ENCODE measurements at regions not wholly inside any gene's neighbourhood (a gene's known extent, or its start where the extent isn't known, plus 50 kb on each side); places are given as distances from the start of the nearest gene placed in this dataset.

DNA sequence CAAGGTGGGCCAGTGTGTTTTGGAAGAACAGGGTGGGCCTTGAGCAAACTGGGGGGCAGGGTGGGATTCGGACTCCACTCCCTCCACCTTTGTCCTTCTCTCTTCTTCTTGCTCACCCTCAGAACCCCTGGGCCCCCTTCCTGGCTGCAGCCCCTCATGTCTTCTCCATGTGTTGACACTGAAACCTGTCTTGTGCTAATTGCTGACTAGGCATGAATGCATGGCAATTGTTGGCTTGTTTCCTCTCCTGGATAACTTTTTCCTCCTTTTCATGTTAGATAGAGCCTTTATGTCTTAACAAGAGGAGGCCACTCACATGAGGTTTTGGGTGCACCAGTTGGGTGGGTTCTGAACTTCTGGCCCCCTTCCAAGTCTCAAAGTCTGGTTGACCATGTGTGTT lies 181.6 kb upstream of the MKI67 start:
- no peaks in the 10 kb centered on the region for H3K9me3 ChIP-seq (ENCODE audit: insufficient read depth, low read length, severe bottlenecking)
- no peak for TF ChIP-seq EZH2 (IDR thresholded peaks at IDR 0.05; ENCODE audit: borderline replicate concordance, low read depth, low read length, severe bottlenecking)
- TF ChIP-seq, protein P1, sequence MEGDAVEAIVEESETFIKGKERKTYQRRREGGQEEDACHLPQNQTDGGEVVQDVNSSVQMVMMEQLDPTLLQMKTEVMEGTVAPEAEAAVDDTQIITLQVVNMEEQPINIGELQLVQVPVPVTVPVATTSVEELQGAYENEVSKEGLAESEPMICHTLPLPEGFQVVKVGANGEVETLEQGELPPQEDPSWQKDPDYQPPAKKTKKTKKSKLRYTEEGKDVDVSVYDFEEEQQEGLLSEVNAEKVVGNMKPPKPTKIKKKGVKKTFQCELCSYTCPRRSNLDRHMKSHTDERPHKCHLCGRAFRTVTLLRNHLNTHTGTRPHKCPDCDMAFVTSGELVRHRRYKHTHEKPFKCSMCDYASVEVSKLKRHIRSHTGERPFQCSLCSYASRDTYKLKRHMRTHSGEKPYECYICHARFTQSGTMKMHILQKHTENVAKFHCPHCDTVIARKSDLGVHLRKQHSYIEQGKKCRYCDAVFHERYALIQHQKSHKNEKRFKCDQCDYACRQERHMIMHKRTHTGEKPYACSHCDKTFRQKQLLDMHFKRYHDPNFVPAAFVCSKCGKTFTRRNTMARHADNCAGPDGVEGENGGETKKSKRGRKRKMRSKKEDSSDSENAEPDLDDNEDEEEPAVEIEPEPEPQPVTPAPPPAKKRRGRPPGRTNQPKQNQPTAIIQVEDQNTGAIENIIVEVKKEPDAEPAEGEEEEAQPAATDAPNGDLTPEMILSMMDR (IDR thresholded peaks at IDR 0.05; ENCODE audit: borderline replicate concordance, extremely low read depth, low read length, poor library complexity, severe bottlenecking) = no peak
- no peaks in the 10 kb centered on the region for H3K79me2 ChIP-seq (ENCODE audit: insufficient read depth, low read length)
- H3K4me1 ChIP-seq (ENCODE audit: insufficient read depth, low read length) = no peaks in the 10 kb centered on the region
- no peak overlapping the region for H3K4me3 ChIP-seq (ENCODE audit: low read depth in 1 of 2, low read length in 2 of 2)
- no peak overlapping the region for H3K4me2 ChIP-seq (ENCODE audit: insufficient read depth, low read length)
- H3K9ac ChIP-seq (ENCODE audit: low read depth, low read length) = no peak overlapping the region
- H4K20me1 ChIP-seq (ENCODE audit: insufficient read depth, low read length) = no peaks in the 10 kb centered on the region
- no peaks in the 10 kb centered on the region; the same call in 1 of the 2 replicates for H3K36me3 ChIP-seq (ENCODE audit: insufficient read depth, low read length)
- ATAC-seq (ENCODE audit: insufficient read depth, low read depth) = no peak
- no peak overlapping the region for H3K27ac ChIP-seq (ENCODE audit: low read length)
- DNase-seq = no peak
- no peaks in the 10 kb centered on the region for H3K27me3 ChIP-seq (ENCODE audit: insufficient read depth, low read length, poor library complexity)
- no peak overlapping the region for H2AFZ ChIP-seq (ENCODE audit: low read depth, low read length)

DNA sequence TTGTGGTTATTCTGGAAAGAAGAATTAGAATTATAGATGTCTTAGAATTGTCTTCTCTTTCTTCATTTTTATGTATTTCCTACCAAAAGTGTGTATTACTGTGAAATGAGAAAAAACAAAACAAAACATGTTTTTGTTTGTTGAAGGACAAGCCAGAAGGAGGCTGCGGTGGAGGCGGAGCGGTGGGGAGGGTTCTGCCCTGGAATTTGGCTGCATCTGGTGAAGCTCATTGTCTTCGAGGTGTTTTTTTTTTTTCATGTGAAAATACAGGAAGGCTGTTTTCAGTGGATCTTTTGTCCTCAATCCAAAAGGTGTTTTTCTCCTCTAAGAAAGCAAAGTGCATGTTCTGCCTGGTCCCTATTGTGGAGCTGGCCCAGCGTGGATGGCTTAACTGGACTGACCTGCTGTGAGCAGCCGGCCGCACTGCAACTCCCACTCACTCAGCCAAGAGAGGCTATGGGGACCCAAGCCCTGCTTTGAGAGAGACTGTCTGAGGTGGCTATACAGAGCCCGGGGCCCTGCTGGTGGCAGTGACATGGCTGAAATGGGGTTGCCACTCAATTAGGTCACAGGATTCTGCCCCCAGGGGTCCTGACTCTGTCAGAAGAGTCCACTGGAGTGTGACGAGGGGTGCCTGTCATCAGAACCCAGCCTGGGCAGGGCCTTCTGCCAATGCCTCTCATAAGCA lies 184.9 kb upstream of the MKI67 start:
- no peaks in the 10 kb centered on the region for H3K79me2 ChIP-seq (ENCODE audit: insufficient read depth, low read length)
- no peak overlapping the region for H3K9ac ChIP-seq (ENCODE audit: low read depth, low read length)
- no peaks in the 10 kb centered on the region for H3K27me3 ChIP-seq (ENCODE audit: insufficient read depth, low read length, poor library complexity)
- H3K4me1 ChIP-seq (ENCODE audit: insufficient read depth, low read length) = no peaks in the 10 kb centered on the region
- H3K9me3 ChIP-seq (ENCODE audit: insufficient read depth, low read length, severe bottlenecking) = no peaks in the 10 kb centered on the region
- H3K36me3 ChIP-seq (ENCODE audit: insufficient read depth, low read length) = no peaks in the 10 kb centered on the region; the same call in 1 of the 2 replicates
- no peak overlapping the region for H3K4me3 ChIP-seq (ENCODE audit: low read depth in 1 of 2, low read length in 2 of 2)
- no peak overlapping the region for H2AFZ ChIP-seq (ENCODE audit: low read depth, low read length)
- no peak for ATAC-seq (ENCODE audit: insufficient read depth, low read depth)
- TF ChIP-seq, protein P1 (IDR thresholded peaks at IDR 0.05; ENCODE audit: borderline replicate concordance, extremely low read depth, low read length, poor library complexity, severe bottlenecking) = no peak
- no peak for TF ChIP-seq EZH2 (IDR thresholded peaks at IDR 0.05; ENCODE audit: borderline replicate concordance, low read depth, low read length, severe bottlenecking)
- no peak for DNase-seq
- H3K4me2 ChIP-seq (ENCODE audit: insufficient read depth, low read length) = no peak overlapping the region
- H3K27ac ChIP-seq (ENCODE audit: low read length) = no peak overlapping the region
- H4K20me1 ChIP-seq (ENCODE audit: insufficient read depth, low read length) = no peaks in the 10 kb centered on the region

DNA sequence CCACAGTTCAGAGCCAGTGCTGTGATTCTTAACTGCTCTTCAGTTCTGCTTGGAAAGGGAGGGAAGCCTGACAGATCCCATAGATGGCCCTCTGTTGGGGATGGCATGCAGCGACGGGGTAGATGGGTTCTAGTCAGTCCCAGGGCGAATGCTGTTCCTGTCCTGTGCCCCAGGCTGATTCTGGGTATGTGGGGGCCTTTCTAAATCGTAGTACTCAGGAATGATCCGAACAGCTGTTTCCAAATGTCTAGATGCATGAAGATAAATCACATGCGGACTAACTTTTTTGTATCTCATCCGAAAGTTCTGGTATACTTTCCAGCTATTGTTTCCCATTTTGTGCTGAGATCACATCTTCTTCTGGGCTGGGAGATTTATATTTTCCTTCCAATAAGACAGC lies 186.0 kb upstream of the MKI67 start:
- H3K4me1 ChIP-seq (ENCODE audit: insufficient read depth, low read length) = no peaks in the 10 kb centered on the region
- ATAC-seq (ENCODE audit: insufficient read depth, low read depth) = no peak
- no peak for DNase-seq
- H4K20me1 ChIP-seq (ENCODE audit: insufficient read depth, low read length) = no peaks in the 10 kb centered on the region
- H3K9me3 ChIP-seq (ENCODE audit: insufficient read depth, low read length, severe bottlenecking) = no peaks in the 10 kb centered on the region
- H3K9ac ChIP-seq (ENCODE audit: low read depth, low read length) = no peak overlapping the region
- no peak overlapping the region for H3K4me3 ChIP-seq (ENCODE audit: low read depth in 1 of 2, low read length in 2 of 2)
- H3K4me2 ChIP-seq (ENCODE audit: insufficient read depth, low read length) = no peak overlapping the region
- H3K79me2 ChIP-seq (ENCODE audit: insufficient read depth, low read length) = no peaks in the 10 kb centered on the region
- H2AFZ ChIP-seq (ENCODE audit: low read depth, low read length) = no peak overlapping the region
- no peaks in the 10 kb centered on the region for H3K27me3 ChIP-seq (ENCODE audit: insufficient read depth, low read length, poor library complexity)
- TF ChIP-seq, protein P1 (IDR thresholded peaks at IDR 0.05; ENCODE audit: borderline replicate concordance, extremely low read depth, low read length, poor library complexity, severe bottlenecking) = no peak
- TF ChIP-seq EZH2 (IDR thresholded peaks at IDR 0.05; ENCODE audit: borderline replicate concordance, low read depth, low read length, severe bottlenecking) = no peak
- H3K27ac ChIP-seq (ENCODE audit: low read length) = no peak overlapping the region
- H3K36me3 ChIP-seq (ENCODE audit: insufficient read depth, low read length) = no peaks in the 10 kb centered on the region
